Vagina (tissue), 2 donors: ENCODE measurements at regions not wholly inside any gene's neighbourhood (a gene's known extent, or its start where the extent isn't known, plus 50 kb on each side); places are given as distances from the start of the nearest gene placed in this dataset.

Experiments
- POLR2A ChIP-seq, 2 donors: fragments of 450-650 bp; IDR thresholded peaks; one replicate each; pipeline ENCODE4 v1.6.1; 2017; ENCODE audit warnings: antibody characterized with exemption in 2 of 2, mild to moderate bottlenecking in 2 of 2, moderate library complexity in 2 of 2
- POLR2AphosphoS5 ChIP-seq, 2 donors: sonication (generic); formaldehyde crosslinking; IDR thresholded peaks; one replicate each; pipeline ENCODE4 v1.9.0; 2017; ENCODE audit warnings: antibody characterized with exemption in 2 of 2, mild to moderate bottlenecking in 2 of 2, low read depth in 1 of 2; ENCODE audit not compliant: insufficient read depth in 1 of 2
- TF ChIP-seq, protein P1 (sequence below), 3 experiments: fragments of 450-650 bp in 2 of 3; fragments of 200-600 bp in 1 of 3; sonication (generic) in 1 of 3; IDR thresholded peaks; one replicate each; pipeline ENCODE4 v1.5.1; 2017 to 2019; ENCODE audit warnings: antibody characterized with exemption in 3 of 3, mild to moderate bottlenecking in 2 of 3, moderate library complexity in 2 of 3

DNA sequence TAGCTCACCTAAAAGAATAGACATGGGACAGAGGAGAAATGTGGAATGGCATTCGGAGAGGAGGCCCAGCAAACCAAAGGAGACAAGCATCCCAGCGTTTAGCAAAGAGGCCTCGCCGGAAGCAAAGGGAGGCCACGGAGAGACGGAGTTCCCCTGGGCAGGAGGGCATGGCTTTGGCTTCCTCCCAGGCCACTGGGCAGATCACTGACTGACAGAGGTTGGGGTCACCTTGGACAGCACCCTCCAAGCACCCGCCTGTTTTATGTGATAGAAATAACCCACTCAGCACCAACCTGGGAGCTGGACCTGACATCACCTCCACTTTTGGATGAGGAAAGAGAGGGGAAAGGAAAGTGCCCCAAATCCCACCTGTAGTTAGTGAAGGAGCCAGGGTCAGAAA, 434.1 kb downstream of the BRD1 start:
- TF ChIP-seq, protein P1, sequence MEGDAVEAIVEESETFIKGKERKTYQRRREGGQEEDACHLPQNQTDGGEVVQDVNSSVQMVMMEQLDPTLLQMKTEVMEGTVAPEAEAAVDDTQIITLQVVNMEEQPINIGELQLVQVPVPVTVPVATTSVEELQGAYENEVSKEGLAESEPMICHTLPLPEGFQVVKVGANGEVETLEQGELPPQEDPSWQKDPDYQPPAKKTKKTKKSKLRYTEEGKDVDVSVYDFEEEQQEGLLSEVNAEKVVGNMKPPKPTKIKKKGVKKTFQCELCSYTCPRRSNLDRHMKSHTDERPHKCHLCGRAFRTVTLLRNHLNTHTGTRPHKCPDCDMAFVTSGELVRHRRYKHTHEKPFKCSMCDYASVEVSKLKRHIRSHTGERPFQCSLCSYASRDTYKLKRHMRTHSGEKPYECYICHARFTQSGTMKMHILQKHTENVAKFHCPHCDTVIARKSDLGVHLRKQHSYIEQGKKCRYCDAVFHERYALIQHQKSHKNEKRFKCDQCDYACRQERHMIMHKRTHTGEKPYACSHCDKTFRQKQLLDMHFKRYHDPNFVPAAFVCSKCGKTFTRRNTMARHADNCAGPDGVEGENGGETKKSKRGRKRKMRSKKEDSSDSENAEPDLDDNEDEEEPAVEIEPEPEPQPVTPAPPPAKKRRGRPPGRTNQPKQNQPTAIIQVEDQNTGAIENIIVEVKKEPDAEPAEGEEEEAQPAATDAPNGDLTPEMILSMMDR (IDR thresholded peaks at IDR 0.05): no peak
- TF ChIP-seq POLR2A (IDR thresholded peaks at IDR 0.05) (no peak), POLR2AphosphoS5 (IDR thresholded peaks at IDR 0.05; ENCODE audit: insufficient read depth in 1 of 2, low read depth in 1 of 2) (no peak)
